SK-N-SH treated with all-trans-retinoic acid at 6 μM for 48 hours (cell line): ENCODE measurements at regions not wholly inside any gene's neighbourhood (a gene's known extent, or its start where the extent isn't known, plus 50 kb on each side); places are given as distances from the start of the nearest gene placed in this dataset.

ENCODE experiments used
- ATAC-seq: fragments of 200-7000 bp; cut with Tn5 transposase; 3 replicates; pipeline ENCODE4 v1.9.1; 2020; ENCODE audit warnings: mild to moderate bottlenecking, moderate library complexity
- ARNTL ChIP-seq: fragments of 450-650 bp; formaldehyde crosslinking; IDR thresholded peaks from 2 replicates; pipeline ENCODE4 v1.5.0; 2020; ENCODE audit warnings: low read depth, mild to moderate bottlenecking, moderate library complexity, borderline replicate concordance
- BACH2 ChIP-seq: fragments of 250-450 bp; sonication (Bioruptor Pico); IDR thresholded peaks from 2 replicates; pipeline ENCODE4 v1.9.0; 2021; ENCODE audit warnings: mild to moderate bottlenecking, borderline replicate concordance
- ESRRG ChIP-seq: fragments of 250-450 bp; sonication (Bioruptor Pico); IDR thresholded peaks from 2 replicates; pipeline ENCODE4 v1.6.1; 2021; ENCODE audit warnings: mild to moderate bottlenecking
- GLIS3 ChIP-seq: fragments of 250-450 bp; sonication (Bioruptor Pico); IDR thresholded peaks from 2 replicates; pipeline ENCODE4 v1.5.0; 2020; ENCODE audit warnings: mild to moderate bottlenecking, moderate library complexity
- ISL1 ChIP-seq: fragments of 250-450 bp; sonication (Bioruptor Pico); IDR thresholded peaks from 2 replicates; pipeline ENCODE4 v2.1.2; 2022; ENCODE audit warnings: mild to moderate bottlenecking, moderate library complexity
- OSR1 ChIP-seq: fragments of 250-450 bp; sonication (Bioruptor Pico); IDR thresholded peaks from 2 replicates; pipeline ENCODE4 v1.8.0; 2022; ENCODE audit warnings: moderate library complexity, mild to moderate bottlenecking, inconsistent platforms
- PPARA ChIP-seq: fragments of 250-450 bp; sonication (Bioruptor Pico); IDR thresholded peaks from 2 replicates; pipeline ENCODE4 v1.5.0; 2020; ENCODE audit warnings: mild to moderate bottlenecking, borderline replicate concordance
- RARB ChIP-seq: fragments of 250-450 bp; sonication (Bioruptor Pico); IDR thresholded peaks from 2 replicates; pipeline ENCODE4 v1.8.0; 2021; ENCODE audit warnings: mild to moderate bottlenecking, moderate library complexity
- SNAI2 ChIP-seq: fragments of 250-450 bp; sonication (Bioruptor Pico); IDR thresholded peaks from 2 replicates; pipeline ENCODE4 v1.5.0; 2020; ENCODE audit warnings: mild to moderate bottlenecking, moderate library complexity
- TCF4 ChIP-seq: fragments of 250-450 bp; sonication (Bioruptor Pico); IDR thresholded peaks from 2 replicates; pipeline ENCODE4 v1.8.0; 2021; ENCODE audit warnings: mild to moderate bottlenecking, moderate library complexity, borderline replicate concordance
- TOX ChIP-seq: fragments of 250-450 bp; sonication (Bioruptor Pico); IDR thresholded peaks from 2 replicates; pipeline ENCODE4 v1.8.0; 2021; ENCODE audit warnings: mild to moderate bottlenecking, moderate library complexity, borderline replicate concordance
- ZC3H10 ChIP-seq: fragments of 250-450 bp; sonication (Bioruptor Pico); IDR thresholded peaks from 2 replicates; pipeline ENCODE4 v1.5.1; 2021; ENCODE audit warnings: mild to moderate bottlenecking, moderate library complexity
- ZFP3 ChIP-seq: fragments of 250-450 bp; sonication (Bioruptor Pico); IDR thresholded peaks from 2 replicates; pipeline ENCODE4 v1.5.0; 2020; ENCODE audit warnings: mild to moderate bottlenecking, moderate library complexity
- ZFP30 ChIP-seq: fragments of 450-650 bp; formaldehyde crosslinking; IDR thresholded peaks from 2 replicates; pipeline ENCODE4 v1.5.0; 2022; ENCODE audit warnings: mild to moderate bottlenecking, moderate library complexity
- ZNF565 ChIP-seq: fragments of 450-650 bp; formaldehyde crosslinking; conservative IDR thresholded peaks from 2 replicates; pipeline ENCODE4 v1.5.0; 2020; ENCODE audit warnings: low read depth, mild to moderate bottlenecking, moderate library complexity
- ZNF70 ChIP-seq: fragments of 450-650 bp; formaldehyde crosslinking; IDR thresholded peaks from 2 replicates; pipeline ENCODE4 v1.5.0; 2020; ENCODE audit warnings: mild to moderate bottlenecking, moderate library complexity
- ZNF8 ChIP-seq: fragments of 450-650 bp; formaldehyde crosslinking; IDR thresholded peaks from 2 replicates; pipeline ENCODE4 v1.5.0; 2020; ENCODE audit warnings: mild to moderate bottlenecking, moderate library complexity
- TF ChIP-seq, protein P1 (sequence below): fragments of 250-450 bp; sonication (Bioruptor Pico); IDR thresholded peaks from 2 replicates; pipeline ENCODE4 v1.5.1; 2020; ENCODE audit warnings: low read depth, mild to moderate bottlenecking, moderate library complexity
- TF ChIP-seq, protein P2 (sequence below): fragments of 250-450 bp; sonication (Bioruptor Pico); IDR thresholded peaks from 2 replicates; pipeline ENCODE4 v1.8.0; 2020; ENCODE audit warnings: mild to moderate bottlenecking, moderate library complexity, borderline replicate concordance
- TF ChIP-seq, protein P3 (sequence below): fragments of 250-450 bp; sonication (Bioruptor Pico); IDR thresholded peaks from 2 replicates; pipeline ENCODE4 v1.5.1; 2021; ENCODE audit warnings: mild to moderate bottlenecking, moderate library complexity
- TF ChIP-seq, protein P4 (sequence below): fragments of 250-450 bp; sonication (Bioruptor Pico); IDR thresholded peaks from 2 replicates; pipeline ENCODE4 v1.5.0; 2020; ENCODE audit warnings: mild to moderate bottlenecking, moderate library complexity
- TF ChIP-seq, protein P5 (sequence below): fragments of 250-450 bp; sonication (Bioruptor Pico); IDR thresholded peaks from 2 replicates; pipeline ENCODE4 v1.8.0; 2021; ENCODE audit warnings: low read depth, mild to moderate bottlenecking, moderate library complexity, borderline replicate concordance

DNA sequence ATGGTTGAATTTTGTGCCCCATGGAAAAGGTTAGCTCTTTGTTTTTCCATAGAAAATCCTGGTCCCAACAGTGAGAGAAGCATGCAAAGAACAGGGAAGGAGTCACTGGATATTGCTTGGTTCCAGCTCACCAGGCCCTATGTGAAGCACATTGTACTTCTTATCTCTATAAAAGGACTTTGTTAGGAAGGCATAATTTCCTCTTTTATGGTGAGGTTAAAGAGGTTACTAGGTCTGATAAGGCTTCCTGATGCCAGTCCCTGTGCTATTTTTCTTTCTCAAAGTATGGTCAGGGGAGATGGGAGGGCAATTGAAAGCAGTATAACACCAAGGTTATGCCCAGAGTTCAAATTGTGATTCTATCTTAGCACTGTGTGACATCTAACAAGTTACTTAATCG, 162.6 kb downstream of the KIF18A start:
- no peak for ATAC-seq
- TF ChIP-seq ZFP30 (CRISPR knock-in tag) (no peak), GLIS3 (no peak), ZNF565 (no peak), PPARA (CRISPR knock-in tag) (no peak), TCF4 (CRISPR knock-in tag) (no peak), ESRRG (CRISPR knock-in tag) (no peak), ISL1 (CRISPR knock-in tag) (no peak), TOX (no peak), ZC3H10 (no peak), RARB (CRISPR knock-in tag) (no peak), SNAI2 (CRISPR knock-in tag) (no peak), ZNF70 (CRISPR knock-in tag) (no peak), BACH2 (CRISPR knock-in tag) (no peak)
- TF ChIP-seq, protein P1, sequence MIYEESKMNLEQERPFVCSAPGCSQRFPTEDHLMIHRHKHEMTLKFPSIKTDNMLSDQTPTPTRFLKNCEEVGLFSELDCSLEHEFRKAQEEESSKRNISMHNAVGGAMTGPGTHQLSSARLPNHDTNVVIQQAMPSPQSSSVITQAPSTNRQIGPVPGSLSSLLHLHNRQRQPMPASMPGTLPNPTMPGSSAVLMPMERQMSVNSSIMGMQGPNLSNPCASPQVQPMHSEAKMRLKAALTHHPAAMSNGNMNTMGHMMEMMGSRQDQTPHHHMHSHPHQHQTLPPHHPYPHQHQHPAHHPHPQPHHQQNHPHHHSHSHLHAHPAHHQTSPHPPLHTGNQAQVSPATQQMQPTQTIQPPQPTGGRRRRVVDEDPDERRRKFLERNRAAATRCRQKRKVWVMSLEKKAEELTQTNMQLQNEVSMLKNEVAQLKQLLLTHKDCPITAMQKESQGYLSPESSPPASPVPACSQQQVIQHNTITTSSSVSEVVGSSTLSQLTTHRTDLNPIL (CRISPR knock-in tag) = no peak
- TF ChIP-seq, protein P2, sequence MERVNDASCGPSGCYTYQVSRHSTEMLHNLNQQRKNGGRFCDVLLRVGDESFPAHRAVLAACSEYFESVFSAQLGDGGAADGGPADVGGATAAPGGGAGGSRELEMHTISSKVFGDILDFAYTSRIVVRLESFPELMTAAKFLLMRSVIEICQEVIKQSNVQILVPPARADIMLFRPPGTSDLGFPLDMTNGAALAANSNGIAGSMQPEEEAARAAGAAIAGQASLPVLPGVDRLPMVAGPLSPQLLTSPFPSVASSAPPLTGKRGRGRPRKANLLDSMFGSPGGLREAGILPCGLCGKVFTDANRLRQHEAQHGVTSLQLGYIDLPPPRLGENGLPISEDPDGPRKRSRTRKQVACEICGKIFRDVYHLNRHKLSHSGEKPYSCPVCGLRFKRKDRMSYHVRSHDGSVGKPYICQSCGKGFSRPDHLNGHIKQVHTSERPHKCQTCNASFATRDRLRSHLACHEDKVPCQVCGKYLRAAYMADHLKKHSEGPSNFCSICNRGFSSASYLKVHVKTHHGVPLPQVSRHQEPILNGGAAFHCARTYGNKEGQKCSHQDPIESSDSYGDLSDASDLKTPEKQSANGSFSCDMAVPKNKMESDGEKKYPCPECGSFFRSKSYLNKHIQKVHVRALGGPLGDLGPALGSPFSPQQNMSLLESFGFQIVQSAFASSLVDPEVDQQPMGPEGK = no peak
- TF ChIP-seq, protein P3, sequence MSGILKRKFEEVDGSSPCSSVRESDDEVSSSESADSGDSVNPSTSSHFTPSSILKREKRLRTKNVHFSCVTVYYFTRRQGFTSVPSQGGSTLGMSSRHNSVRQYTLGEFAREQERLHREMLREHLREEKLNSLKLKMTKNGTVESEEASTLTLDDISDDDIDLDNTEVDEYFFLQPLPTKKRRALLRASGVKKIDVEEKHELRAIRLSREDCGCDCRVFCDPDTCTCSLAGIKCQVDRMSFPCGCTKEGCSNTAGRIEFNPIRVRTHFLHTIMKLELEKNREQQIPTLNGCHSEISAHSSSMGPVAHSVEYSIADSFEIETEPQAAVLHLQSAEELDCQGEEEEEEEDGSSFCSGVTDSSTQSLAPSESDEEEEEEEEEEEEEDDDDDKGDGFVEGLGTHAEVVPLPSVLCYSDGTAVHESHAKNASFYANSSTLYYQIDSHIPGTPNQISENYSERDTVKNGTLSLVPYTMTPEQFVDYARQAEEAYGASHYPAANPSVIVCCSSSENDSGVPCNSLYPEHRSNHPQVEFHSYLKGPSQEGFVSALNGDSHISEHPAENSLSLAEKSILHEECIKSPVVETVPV (CRISPR knock-in tag) = no peak
- TF ChIP-seq, protein P4, sequence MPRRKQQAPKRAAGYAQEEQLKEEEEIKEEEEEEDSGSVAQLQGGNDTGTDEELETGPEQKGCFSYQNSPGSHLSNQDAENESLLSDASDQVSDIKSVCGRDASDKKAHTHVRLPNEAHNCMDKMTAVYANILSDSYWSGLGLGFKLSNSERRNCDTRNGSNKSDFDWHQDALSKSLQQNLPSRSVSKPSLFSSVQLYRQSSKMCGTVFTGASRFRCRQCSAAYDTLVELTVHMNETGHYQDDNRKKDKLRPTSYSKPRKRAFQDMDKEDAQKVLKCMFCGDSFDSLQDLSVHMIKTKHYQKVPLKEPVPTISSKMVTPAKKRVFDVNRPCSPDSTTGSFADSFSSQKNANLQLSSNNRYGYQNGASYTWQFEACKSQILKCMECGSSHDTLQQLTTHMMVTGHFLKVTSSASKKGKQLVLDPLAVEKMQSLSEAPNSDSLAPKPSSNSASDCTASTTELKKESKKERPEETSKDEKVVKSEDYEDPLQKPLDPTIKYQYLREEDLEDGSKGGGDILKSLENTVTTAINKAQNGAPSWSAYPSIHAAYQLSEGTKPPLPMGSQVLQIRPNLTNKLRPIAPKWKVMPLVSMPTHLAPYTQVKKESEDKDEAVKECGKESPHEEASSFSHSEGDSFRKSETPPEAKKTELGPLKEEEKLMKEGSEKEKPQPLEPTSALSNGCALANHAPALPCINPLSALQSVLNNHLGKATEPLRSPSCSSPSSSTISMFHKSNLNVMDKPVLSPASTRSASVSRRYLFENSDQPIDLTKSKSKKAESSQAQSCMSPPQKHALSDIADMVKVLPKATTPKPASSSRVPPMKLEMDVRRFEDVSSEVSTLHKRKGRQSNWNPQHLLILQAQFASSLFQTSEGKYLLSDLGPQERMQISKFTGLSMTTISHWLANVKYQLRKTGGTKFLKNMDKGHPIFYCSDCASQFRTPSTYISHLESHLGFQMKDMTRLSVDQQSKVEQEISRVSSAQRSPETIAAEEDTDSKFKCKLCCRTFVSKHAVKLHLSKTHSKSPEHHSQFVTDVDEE (CRISPR knock-in tag) = no peak

DNA sequence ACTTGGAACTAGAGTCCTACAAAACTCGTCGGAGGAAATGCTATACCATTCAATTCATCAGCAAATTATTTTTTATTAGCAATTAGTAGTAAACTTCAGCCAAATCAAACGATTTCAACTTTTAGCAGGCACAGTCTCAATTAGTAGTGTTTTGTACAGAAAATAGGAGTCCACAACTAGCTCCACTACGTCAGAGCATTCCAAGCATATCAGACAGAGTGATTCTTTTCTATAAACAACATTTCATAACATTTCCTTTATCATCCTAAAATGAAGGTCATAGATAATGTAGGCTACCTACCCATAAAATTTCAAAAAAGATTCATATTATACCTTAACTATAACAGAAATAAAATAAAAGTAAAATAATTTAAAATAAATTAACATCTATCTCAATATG, 169.9 kb downstream of the KIF18A start:
- ATAC-seq = no peak
- TF ChIP-seq TCF4 (CRISPR knock-in tag) (no peak), ARNTL (CRISPR knock-in tag) (no peak), ZNF565 (no peak), ZNF70 (CRISPR knock-in tag) (no peak), ZNF8 (CRISPR knock-in tag) (no peak), ESRRG (CRISPR knock-in tag) (no peak), ISL1 (CRISPR knock-in tag) (no peak), OSR1 (no peak), ZFP3 (CRISPR knock-in tag) (no peak)
- TF ChIP-seq, protein P1 (CRISPR knock-in tag) = no peak
- TF ChIP-seq, protein P2 = no peak
- TF ChIP-seq, protein P5, sequence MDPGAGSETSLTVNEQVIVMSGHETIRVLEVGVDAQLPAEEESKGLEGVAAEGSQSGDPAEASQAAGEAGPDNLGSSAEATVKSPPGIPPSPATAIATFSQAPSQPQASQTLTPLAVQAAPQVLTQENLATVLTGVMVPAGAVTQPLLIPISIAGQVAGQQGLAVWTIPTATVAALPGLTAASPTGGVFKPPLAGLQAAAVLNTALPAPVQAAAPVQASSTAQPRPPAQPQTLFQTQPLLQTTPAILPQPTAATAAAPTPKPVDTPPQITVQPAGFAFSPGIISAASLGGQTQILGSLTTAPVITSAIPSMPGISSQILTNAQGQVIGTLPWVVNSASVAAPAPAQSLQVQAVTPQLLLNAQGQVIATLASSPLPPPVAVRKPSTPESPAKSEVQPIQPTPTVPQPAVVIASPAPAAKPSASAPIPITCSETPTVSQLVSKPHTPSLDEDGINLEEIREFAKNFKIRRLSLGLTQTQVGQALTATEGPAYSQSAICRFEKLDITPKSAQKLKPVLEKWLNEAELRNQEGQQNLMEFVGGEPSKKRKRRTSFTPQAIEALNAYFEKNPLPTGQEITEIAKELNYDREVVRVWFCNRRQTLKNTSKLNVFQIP (CRISPR knock-in tag) = no peak
